Astrocyte of the cerebellum (primary cell): ENCODE measurements at regions not wholly inside any gene's neighbourhood (a gene's known extent, or its start where the extent isn't known, plus 50 kb on each side); places are given as distances from the start of the nearest gene placed in this dataset.

Experiments
- DNase-seq: peaks from one replicate; pipeline ENCODE4 v3.0.0-alpha.2; 2011; ENCODE audit warnings: low read depth
- H3K4me3 ChIP-seq: 2 replicates; pipeline ENCODE4 v1.5.1; 2011; ENCODE audit warnings: mild to moderate bottlenecking, low read depth, low read length, moderate library complexity
- CTCF ChIP-seq: IDR thresholded peaks from 2 replicates; pipeline ENCODE4 v1.5.1; 2012; ENCODE audit warnings: low read length, low read depth, moderate library complexity, mild to moderate bottlenecking; ENCODE audit errors: missing control alignments
- in situ Hi-C: cut with HindIII; loops from 2 replicates; pipeline ENCODE4 v1.10.0; 2017; ENCODE audit warnings: low sequenced_read_pairs

- TF ChIP-seq CTCF: no peak
- in situ Hi-C loops: no loop called here
- no peak overlapping the region for H3K4me3 ChIP-seq
- no peak for DNase-seq
These were observed 1229.3 kb upstream of the SLC10A2 start for GRCh38 chr13:104295537-104295936.

GRCh38 chr13:104289400-104289799, 1223.2 kb upstream of the SLC10A2 start:
- in situ Hi-C loops: no loop called here
- no peak overlapping the region for H3K4me3 ChIP-seq
- no peak for DNase-seq
- no peak for TF ChIP-seq CTCF

GRCh38 chr13:104288496-104288895, 1222.3 kb upstream of the SLC10A2 start:
- no peak for TF ChIP-seq CTCF
- in situ Hi-C loops: no loop called here
- DNase-seq: no peak
- no peak overlapping the region for H3K4me3 ChIP-seq

- DNase-seq: no peak
- H3K4me3 ChIP-seq: no peak overlapping the region
- in situ Hi-C loops: no loop called here
- TF ChIP-seq CTCF: no peak
These were observed 1220.5 kb upstream of the SLC10A2 start for GRCh38 chr13:104286566-104287290.

GRCh38 chr13:104281910-104282309, 1215.7 kb upstream of the SLC10A2 start:
- no peak for DNase-seq
- no peak for TF ChIP-seq CTCF
- H3K4me3 ChIP-seq: no peak overlapping the region
- in situ Hi-C loops: no loop called here

- no peak for TF ChIP-seq CTCF
- H3K4me3 ChIP-seq: no peak overlapping the region
- in situ Hi-C loops: no loop called here
- no peak for DNase-seq
These were observed 1204.5 kb upstream of the SLC10A2 start for GRCh38 chr13:104270731-104271130.
